Trophoblast cell (in vitro differentiated cells and primary cell): ENCODE measurements at regions not wholly inside any gene's neighbourhood (a gene's known extent, or its start where the extent isn't known, plus 50 kb on each side); places are given as distances from the start of the nearest gene placed in this dataset.
A peak's percentile ranks its signal among the peaks of the same experiment; 100 is the strongest.

Source experiments
- DNase-seq, 2 donors: peaks; one replicate each; pipeline ENCODE4 v3.0.0-alpha.2; 2016
- H2AFZ ChIP-seq: 2 replicates; pipeline ENCODE4 v1.6.1; 2013; ENCODE audit warnings: low read length, moderate library complexity, mild to moderate bottlenecking; ENCODE audit not compliant: insufficient read depth, poor library complexity
- H2AK5ac ChIP-seq: 2 replicates; pipeline ENCODE4 v1.6.1; 2013; ENCODE audit warnings: mild to moderate bottlenecking, low read length
- H2BK120ac ChIP-seq: 2 replicates; pipeline ENCODE4 v1.6.1; 2013; ENCODE audit warnings: low read length, mild to moderate bottlenecking, moderate library complexity; ENCODE audit not compliant: insufficient read depth, poor library complexity
- H2BK12ac ChIP-seq: 2 replicates; pipeline ENCODE4 v1.6.1; 2013; ENCODE audit warnings: mild to moderate bottlenecking, low read length, moderate library complexity
- H2BK5ac ChIP-seq: 2 replicates; pipeline ENCODE4 v1.6.1; 2013; ENCODE audit warnings: low read length, low read depth, moderate library complexity, mild to moderate bottlenecking; ENCODE audit not compliant: poor library complexity
- H3K14ac ChIP-seq: 2 replicates; pipeline ENCODE4 v1.6.1; 2013; ENCODE audit warnings: mild to moderate bottlenecking, low read length
- H3K18ac ChIP-seq: 2 replicates; pipeline ENCODE4 v1.6.1; 2013; ENCODE audit warnings: mild to moderate bottlenecking, low read length
- H3K23ac ChIP-seq: 2 replicates; pipeline ENCODE4 v1.6.1; 2013; ENCODE audit warnings: low read length
- H3K27ac ChIP-seq: 2 replicates; pipeline ENCODE4 v1.5.1; 2013; ENCODE audit warnings: low read depth, mild to moderate bottlenecking, inconsistent platforms, low read length, moderate library complexity
- H3K27me3 ChIP-seq: 2 replicates; pipeline ENCODE4 v1.6.1; 2013; ENCODE audit warnings: inconsistent platforms, mild to moderate bottlenecking, low read length, moderate library complexity; ENCODE audit not compliant: insufficient read depth
- H3K36me3 ChIP-seq, 2 experiments: 1 replicate in 1 of 2; 2 replicates in 1 of 2; pipeline ENCODE4 v1.6.1; 2013; ENCODE audit warnings: low read length in 2 of 2, mild to moderate bottlenecking in 2 of 2, moderate library complexity in 1 of 2; ENCODE audit not compliant: insufficient read depth in 2 of 2, control insufficient read depth in 1 of 2
- H3K4ac ChIP-seq: 2 replicates; pipeline ENCODE4 v1.6.1; 2013; ENCODE audit warnings: low read depth, mild to moderate bottlenecking, low read length, moderate library complexity
- H3K4me1 ChIP-seq, 2 experiments: 1 replicate in 1 of 2; 2 replicates in 1 of 2; pipeline ENCODE4 v1.6.1; 2013; ENCODE audit warnings: low read length in 2 of 2, mild to moderate bottlenecking in 2 of 2, moderate library complexity in 1 of 2; ENCODE audit not compliant: insufficient read depth in 2 of 2, control insufficient read depth in 1 of 2
- H3K4me2 ChIP-seq: 2 replicates; pipeline ENCODE4 v1.6.1; 2013; ENCODE audit warnings: inconsistent platforms, mild to moderate bottlenecking, low read length, moderate library complexity
- H3K4me3 ChIP-seq: 2 replicates; pipeline ENCODE4 v1.5.1; 2013; ENCODE audit warnings: mild to moderate bottlenecking, low read depth, low read length, inconsistent platforms
- H3K79me1 ChIP-seq: one replicate; pipeline ENCODE4 v1.6.1; 2013; ENCODE audit warnings: low read length
- H3K79me2 ChIP-seq: 2 replicates; pipeline ENCODE4 v1.6.1; 2013; ENCODE audit warnings: low read length, mild to moderate bottlenecking; ENCODE audit not compliant: control insufficient read depth, insufficient read depth, poor library complexity
- H3K9ac ChIP-seq: 2 replicates; pipeline ENCODE4 v1.6.1; 2013; ENCODE audit warnings: mild to moderate bottlenecking, low read length
- H3K9me3 ChIP-seq: 2 replicates; pipeline ENCODE4 v1.6.1; 2013; ENCODE audit warnings: low read depth, mild to moderate bottlenecking, control low read depth, inconsistent platforms, low read length; ENCODE audit not compliant: insufficient read depth
- H4K12ac ChIP-seq: 2 replicates; pipeline ENCODE4 v1.6.1; 2013; ENCODE audit warnings: low read depth, mild to moderate bottlenecking, low read length, moderate library complexity
- H4K8ac ChIP-seq: 2 replicates; pipeline ENCODE4 v1.6.1; 2013; ENCODE audit warnings: low read depth, mild to moderate bottlenecking, low read length, moderate library complexity
- H4K91ac ChIP-seq: one replicate; pipeline ENCODE4 v1.6.1; 2013; ENCODE audit warnings: low read depth, mild to moderate bottlenecking, low read length, moderate library complexity
- WGBS: extraction: QIAGEN DNeasy Blood & Tissue Kit; methylation state at CpG from one replicate; pipeline ENCODE4 v1.1.7; 2013; ENCODE audit warnings: missing lambda C conversion rate; ENCODE audit not compliant: insufficient read length, insufficient coverage; ENCODE audit errors: extremely low coverage; 5-methylcytosine and 5-hydroxymethylcytosine counted together

DNA sequence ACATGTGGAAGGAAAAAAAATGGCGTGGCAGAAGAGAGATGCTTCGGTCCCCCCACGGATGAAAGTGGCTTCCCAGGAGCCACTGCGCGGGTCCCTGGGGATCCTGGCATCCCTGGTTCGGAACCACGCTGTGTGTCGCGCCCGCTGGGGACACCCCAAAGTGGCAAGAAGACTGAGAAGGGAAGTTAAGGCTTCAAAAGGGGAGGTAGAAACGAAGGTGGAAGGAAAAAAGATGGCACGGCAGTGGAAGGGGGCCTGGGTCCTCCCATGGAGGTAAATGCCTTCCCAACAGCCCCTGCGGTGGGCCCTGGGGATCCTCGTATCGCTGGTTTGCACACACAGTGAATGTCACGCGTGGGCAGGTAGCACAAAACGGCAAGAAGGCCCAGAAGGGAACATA is 281.7 kb downstream of the ALG10 start:
- no peak overlapping the region for H2BK5ac ChIP-seq
- H4K12ac ChIP-seq, result no peak overlapping the region

DNA sequence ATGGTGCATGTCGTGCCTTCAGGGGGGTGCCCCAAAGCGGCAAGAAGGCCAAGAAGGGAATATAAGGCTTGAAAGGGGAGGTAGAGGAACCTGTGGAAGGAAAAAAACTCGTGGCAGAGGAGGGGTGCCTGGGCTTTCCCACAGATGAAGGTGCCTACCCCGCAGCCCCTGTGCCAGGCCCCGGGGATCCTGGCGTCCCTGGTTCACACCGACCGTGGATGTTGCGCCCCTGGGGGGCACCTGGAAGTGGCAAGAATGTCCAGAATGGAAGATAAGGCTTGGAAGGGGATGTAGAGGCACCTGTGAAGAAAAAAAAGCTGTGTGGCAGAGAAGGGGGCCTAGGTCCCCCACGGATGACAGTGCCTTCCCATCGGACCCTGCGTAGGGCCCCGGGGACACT is 282.2 kb downstream of the ALG10 start:
- Histone ChIP-seq H4K12ac (no peak overlapping the region), H3K36me3 (no peaks in the 10 kb centered on the region), H3K9me3 (peaks cover 99% of the 10 kb centered on the region), H2BK12ac (no peak overlapping the region), H3K27me3 (no peaks in the 10 kb centered on the region), H3K23ac (no peak overlapping the region), H4K8ac (no peak overlapping the region), H3K27ac (no peak overlapping the region), H4K91ac (no peak overlapping the region), H3K9ac (no peak overlapping the region), H3K79me1 (no peaks in the 10 kb centered on the region), H3K4ac (no peak overlapping the region), H2AFZ (no peak overlapping the region), H3K18ac (no peak overlapping the region), H2AK5ac (no peak overlapping the region), H3K4me1 (no peaks in the 10 kb centered on the region), H2BK5ac (no peak overlapping the region), H3K4me3 (no peak overlapping the region), H2BK120ac (no peak overlapping the region), H3K14ac (no peak overlapping the region), H3K4me2 (no peak overlapping the region), H3K79me2 (no peaks in the 10 kb centered on the region)
- DNase-seq, result no peak
- no CpG with 5 or more reads among the region's 13 CpGs for WGBS

More for the DNA sequence above, 281.7 kb downstream of the ALG10 start:
- Histone ChIP-seq H3K4me2 (no peak overlapping the region), H4K91ac (no peak overlapping the region), H2BK120ac (no peak overlapping the region), H4K8ac (no peak overlapping the region), H2AFZ (no peak overlapping the region), H3K4me1 (no peaks in the 10 kb centered on the region), H3K9ac (no peak overlapping the region), H3K79me2 (no peaks in the 10 kb centered on the region), H3K9me3 (peaks cover 99% of the 10 kb centered on the region), H3K79me1 (no peaks in the 10 kb centered on the region), H2AK5ac (no peak overlapping the region), H3K36me3 (no peaks in the 10 kb centered on the region), H3K27me3 (no peaks in the 10 kb centered on the region), H3K27ac (no peak overlapping the region), H2BK12ac (no peak overlapping the region), H3K4me3 (no peak overlapping the region), H3K23ac (no peak overlapping the region), H3K4ac (no peak overlapping the region), H3K14ac (no peak overlapping the region), H3K18ac (no peak overlapping the region)
- WGBS, result no CpG with 5 or more reads among the region's 18 CpGs
- no peak for DNase-seq

DNA sequence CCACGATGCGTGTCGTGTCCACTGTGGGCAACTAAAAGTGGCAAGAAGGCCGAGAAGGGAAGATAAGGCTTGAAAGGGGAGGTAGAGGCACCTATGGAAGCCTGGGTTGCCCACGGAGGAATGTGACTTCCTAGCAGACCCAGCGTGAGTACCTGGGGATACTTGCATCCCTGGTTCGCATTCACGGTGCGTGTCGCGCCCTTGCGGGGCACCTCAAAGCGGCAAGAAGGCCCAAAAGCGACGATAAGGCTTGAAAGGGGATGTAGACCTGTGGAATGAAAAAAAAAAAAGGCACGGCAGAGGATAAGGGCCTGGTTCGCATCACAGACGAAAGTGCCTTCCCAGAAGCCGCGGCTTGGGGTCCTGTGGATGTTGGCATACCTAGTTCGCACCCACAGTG is 282.9 kb downstream of the ALG10 start:
- Histone ChIP-seq H2BK5ac (no peak overlapping the region), H3K79me1 (no peaks in the 10 kb centered on the region), H2AK5ac (no peak overlapping the region), H3K36me3 (no peaks in the 10 kb centered on the region), H3K79me2 (no peaks in the 10 kb centered on the region), H3K23ac (no peak overlapping the region), H3K4me1 (no peaks in the 10 kb centered on the region), H3K14ac (no peak overlapping the region), H2AFZ (no peak overlapping the region), H3K18ac (no peak overlapping the region), H4K91ac (no peak overlapping the region), H3K9ac (no peak overlapping the region), H2BK12ac (no peak overlapping the region), H3K27ac (no peak overlapping the region), H3K4me3 (peak overlapping the region; percentile 41), H4K8ac (no peak overlapping the region), H3K4ac (no peak overlapping the region), H3K4me2 (no peak overlapping the region), H4K12ac (no peak overlapping the region), H3K9me3 (peaks cover 97% of the 10 kb centered on the region), H2BK120ac (no peak overlapping the region), H3K27me3 (no peaks in the 10 kb centered on the region)
- no CpG with 5 or more reads among the region's 21 CpGs for WGBS
- DNase-seq, result no peak

DNA sequence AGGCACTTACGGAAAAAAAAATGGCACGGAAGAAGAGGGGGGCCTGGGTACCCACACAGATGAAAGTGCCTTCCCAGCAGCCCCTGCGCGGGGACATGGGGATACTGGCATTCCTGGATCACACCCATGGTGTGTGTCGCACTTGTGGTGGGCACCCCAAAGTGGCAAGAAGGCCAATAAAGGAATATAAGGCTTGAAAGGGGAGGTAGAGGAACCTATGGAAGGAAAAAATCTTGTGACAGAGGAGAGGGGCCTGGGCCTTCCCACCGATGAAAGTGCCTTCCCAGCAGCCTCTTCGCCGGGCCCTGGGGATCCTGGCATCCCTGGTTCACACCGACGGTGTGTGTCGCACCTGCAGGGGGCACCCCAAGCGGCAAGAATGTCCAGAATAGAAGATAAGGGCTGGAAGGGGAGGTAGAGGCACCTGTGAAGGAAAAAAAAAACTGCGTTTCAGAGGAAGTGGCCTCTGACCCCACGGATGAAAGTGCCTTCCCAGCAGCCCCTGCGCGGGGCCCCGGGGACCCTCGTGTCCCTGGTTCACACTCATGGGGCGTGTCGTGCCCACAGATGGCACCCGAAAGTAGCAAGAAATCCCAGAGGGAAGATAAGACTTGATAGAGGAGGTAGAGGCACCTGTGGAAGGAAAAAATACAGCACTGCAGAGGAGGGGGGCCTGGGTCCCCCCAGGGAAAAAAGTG is 284.0 kb downstream of the ALG10 start:
- Histone ChIP-seq H3K4me3 (no peak overlapping the region), H3K27me3 (no peaks in the 10 kb centered on the region), H3K4me1 (no peaks in the 10 kb centered on the region), H4K12ac (no peak overlapping the region), H2BK12ac (no peak overlapping the region), H3K23ac (no peak overlapping the region), H3K27ac (no peak overlapping the region), H4K8ac (no peak overlapping the region), H2AFZ (no peak overlapping the region), H2BK5ac (no peak overlapping the region), H3K4ac (no peak overlapping the region), H2AK5ac (no peak overlapping the region), H3K4me2 (no peak overlapping the region), H3K9ac (no peak overlapping the region), H3K36me3 (no peaks in the 10 kb centered on the region), H3K79me2 (no peaks in the 10 kb centered on the region), H3K18ac (no peak overlapping the region), H2BK120ac (no peak overlapping the region), H3K14ac (no peak overlapping the region), H3K9me3 (peaks cover 93% of the 10 kb centered on the region), H4K91ac (no peak overlapping the region), H3K79me1 (no peaks in the 10 kb centered on the region)
- WGBS, result no CpG with 5 or more reads among the region's 21 CpGs
- no peak for DNase-seq
